ENCODE measurements at regions not wholly inside any gene's neighbourhood (a gene's known extent, or its start where the extent isn't known, plus 50 kb on each side); places are given as distances from the start of the nearest gene placed in this dataset.

DNA sequence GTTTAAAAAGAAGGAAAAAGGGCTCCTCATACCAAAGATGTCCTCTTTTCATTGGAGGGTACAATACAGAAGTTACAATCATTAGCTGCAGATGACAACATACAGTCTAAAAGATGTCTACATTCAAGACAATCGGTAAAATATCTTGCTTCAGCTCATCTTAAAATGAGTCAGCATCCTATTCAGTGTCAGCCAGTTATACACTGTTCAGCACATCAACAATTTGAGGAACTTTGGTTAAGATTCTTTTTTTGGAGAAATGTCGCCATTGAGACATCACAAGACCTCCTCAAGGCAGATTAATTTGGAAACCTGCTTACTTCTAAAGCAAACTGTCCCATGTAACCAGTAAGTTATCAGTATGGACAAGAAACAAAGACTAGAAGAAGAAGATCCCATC is 100.7 kb upstream of the SLC38A4 start (continued):
- TF ChIP-seq, protein P1, sequence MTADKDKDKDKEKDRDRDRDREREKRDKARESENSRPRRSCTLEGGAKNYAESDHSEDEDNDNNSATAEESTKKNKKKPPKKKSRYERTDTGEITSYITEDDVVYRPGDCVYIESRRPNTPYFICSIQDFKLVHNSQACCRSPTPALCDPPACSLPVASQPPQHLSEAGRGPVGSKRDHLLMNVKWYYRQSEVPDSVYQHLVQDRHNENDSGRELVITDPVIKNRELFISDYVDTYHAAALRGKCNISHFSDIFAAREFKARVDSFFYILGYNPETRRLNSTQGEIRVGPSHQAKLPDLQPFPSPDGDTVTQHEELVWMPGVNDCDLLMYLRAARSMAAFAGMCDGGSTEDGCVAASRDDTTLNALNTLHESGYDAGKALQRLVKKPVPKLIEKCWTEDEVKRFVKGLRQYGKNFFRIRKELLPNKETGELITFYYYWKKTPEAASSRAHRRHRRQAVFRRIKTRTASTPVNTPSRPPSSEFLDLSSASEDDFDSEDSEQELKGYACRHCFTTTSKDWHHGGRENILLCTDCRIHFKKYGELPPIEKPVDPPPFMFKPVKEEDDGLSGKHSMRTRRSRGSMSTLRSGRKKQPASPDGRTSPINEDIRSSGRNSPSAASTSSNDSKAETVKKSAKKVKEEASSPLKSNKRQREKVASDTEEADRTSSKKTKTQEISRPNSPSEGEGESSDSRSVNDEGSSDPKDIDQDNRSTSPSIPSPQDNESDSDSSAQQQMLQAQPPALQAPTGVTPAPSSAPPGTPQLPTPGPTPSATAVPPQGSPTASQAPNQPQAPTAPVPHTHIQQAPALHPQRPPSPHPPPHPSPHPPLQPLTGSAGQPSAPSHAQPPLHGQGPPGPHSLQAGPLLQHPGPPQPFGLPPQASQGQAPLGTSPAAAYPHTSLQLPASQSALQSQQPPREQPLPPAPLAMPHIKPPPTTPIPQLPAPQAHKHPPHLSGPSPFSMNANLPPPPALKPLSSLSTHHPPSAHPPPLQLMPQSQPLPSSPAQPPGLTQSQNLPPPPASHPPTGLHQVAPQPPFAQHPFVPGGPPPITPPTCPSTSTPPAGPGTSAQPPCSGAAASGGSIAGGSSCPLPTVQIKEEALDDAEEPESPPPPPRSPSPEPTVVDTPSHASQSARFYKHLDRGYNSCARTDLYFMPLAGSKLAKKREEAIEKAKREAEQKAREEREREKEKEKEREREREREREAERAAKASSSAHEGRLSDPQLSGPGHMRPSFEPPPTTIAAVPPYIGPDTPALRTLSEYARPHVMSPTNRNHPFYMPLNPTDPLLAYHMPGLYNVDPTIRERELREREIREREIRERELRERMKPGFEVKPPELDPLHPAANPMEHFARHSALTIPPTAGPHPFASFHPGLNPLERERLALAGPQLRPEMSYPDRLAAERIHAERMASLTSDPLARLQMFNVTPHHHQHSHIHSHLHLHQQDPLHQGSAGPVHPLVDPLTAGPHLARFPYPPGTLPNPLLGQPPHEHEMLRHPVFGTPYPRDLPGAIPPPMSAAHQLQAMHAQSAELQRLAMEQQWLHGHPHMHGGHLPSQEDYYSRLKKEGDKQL (CRISPR knock-in tag; IDR thresholded peaks at IDR 0.05; ENCODE audit: borderline replicate concordance), result no peak
- TF ChIP-seq ZBTB8A (IDR thresholded peaks at IDR 0.05; ENCODE audit: partially characterized antibody) (no peak), ZNF124 (CRISPR knock-in tag; IDR thresholded peaks at IDR 0.05) (no peak), PHF8 (IDR thresholded peaks at IDR 0.05; ENCODE audit: borderline replicate concordance, low read length) (no peak), PHF20 (IDR thresholded peaks at IDR 0.05; ENCODE audit: partially characterized antibody) (no peak), NFIC (IDR thresholded peaks at IDR 0.05) (no peak), ZNF12 (CRISPR knock-in tag; IDR thresholded peaks at IDR 0.05) (no peak)
- TF ChIP-seq, protein P2, sequence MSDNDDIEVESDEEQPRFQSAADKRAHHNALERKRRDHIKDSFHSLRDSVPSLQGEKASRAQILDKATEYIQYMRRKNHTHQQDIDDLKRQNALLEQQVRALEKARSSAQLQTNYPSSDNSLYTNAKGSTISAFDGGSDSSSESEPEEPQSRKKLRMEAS (CRISPR knock-in tag; IDR thresholded peaks at IDR 0.05), result no peak

All from K562 (cell line).